ENCODE measurements at regions not wholly inside any gene's neighbourhood (a gene's known extent, or its start where the extent isn't known, plus 50 kb on each side); places are given as distances from the start of the nearest gene placed in this dataset.
"Not testable (repeated sequence)": the region's sequence is repeated elsewhere in the genome, so short reads cannot be mapped to it uniquely, and the experiment has no call there.

DNA sequence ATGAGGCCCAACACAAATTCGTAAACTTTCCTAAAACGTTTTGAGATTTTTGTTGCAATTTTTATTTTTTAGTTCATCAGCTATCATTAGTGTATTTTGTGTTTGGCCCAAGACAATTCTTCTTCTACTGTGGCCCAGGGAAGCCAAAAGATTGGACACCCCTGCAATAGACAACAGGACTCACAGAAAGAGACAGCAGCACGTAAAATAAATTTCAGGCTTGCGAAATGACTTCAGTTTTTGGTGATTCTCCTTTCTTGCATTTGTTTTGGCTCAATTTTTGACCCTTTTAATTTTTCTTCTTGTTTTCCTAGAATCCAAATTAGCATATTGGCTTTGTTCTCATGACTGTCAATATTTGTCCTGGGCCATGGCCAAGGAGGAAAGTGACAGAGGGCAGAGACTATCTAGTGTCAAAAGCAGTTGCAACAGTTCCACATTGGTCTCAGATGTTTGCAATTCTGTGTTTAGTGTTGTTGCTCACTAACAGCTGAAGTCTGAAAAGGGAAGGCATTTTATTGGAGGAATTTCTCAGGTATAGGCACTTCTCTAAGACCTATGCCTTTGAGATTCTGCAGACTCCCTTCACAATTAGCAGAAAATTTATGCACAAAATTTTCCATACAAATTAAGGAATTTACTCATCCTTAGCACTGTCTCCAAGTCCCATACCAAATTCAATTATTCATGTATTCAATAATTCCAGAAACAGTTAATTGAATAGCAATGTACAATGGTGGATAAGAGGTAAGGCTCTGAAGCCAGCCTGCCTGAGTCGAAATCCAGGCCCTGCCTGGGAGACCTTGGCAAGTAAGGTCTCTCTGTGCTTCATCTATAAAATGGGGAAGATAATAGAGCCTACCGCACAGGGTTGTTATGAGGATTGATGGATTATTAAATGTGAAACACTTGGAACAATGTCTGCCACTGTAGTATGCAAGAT lies 160.9 kb upstream of the IVNS1ABP start:
- intact Hi-C loops (cut with DNase I): no loop called here
- H3K9me3 ChIP-seq (ENCODE audit: control insufficient read depth, low read length): no peaks in the 10 kb centered on the region
- DNase-seq (no peak), ATAC-seq (ENCODE audit: low FRiP score) (peak; percentile 56)
- no peaks in the 10 kb centered on the region for H3K27me3 ChIP-seq (ENCODE audit: control insufficient read depth in 1 of 2, insufficient read depth in 2 of 2, low read length in 1 of 2)
- no peaks in the 10 kb centered on the region for H3K36me3 ChIP-seq (ENCODE audit: control insufficient read depth in 1 of 2, insufficient read depth in 2 of 2, low read length in 1 of 2)
- no peak overlapping the region for H3K4me3 ChIP-seq (ENCODE audit: low read length in 2 of 2)
- H3K4me1 ChIP-seq (ENCODE audit: control insufficient read depth in 1 of 2, insufficient read depth in 2 of 2, low read length in 2 of 2): no peaks in the 10 kb centered on the region
- WGBS, 2 donors: 83 to 84% methylated on average over 6 of the region's 6 CpGs
- no peak overlapping the region for H3K27ac ChIP-seq (ENCODE audit: low read depth in 1 of 2, low read length in 2 of 2)

DNA sequence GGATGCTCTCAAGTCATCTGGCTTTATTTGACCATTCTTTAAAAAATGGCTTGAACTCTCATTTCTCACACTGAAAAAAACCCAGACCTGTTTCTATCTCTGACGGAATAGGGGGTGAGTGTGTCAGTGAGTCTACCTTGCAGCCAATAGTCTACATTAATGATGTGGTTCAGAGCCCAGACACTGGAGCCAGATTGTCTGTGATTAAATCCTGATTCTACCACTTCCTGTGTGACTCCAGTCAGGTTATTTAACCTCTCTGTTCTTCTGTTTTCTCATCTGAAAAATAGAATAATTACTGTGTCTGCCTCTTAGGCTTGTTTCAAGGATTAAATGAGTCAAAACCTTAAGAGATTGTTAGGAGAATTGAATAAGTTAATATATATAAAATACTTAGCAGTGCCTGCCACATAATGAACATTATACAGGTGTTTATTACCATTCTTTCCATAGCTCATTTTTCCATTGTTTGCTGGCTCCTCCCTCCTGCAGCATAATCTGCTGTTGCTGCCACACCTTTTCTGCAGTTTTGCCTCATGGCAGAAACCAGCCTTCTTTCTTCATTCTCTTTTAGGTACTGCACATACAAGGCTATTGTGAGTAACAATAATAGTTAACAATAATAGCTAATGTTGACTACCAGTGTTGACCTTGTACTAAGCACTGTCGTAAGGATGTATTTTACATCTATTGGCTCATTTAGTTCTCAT lies 157.6 kb upstream of the IVNS1ABP start:
- 73 to 82% methylated on average over 2 of the region's 2 CpGs for WGBS, 2 donors
- no peaks in the 10 kb centered on the region for H3K36me3 ChIP-seq (ENCODE audit: control insufficient read depth in 1 of 2, insufficient read depth in 2 of 2, low read length in 1 of 2)
- intact Hi-C loops (cut with DNase I): no loop called here
- DNase-seq (no peak), ATAC-seq (ENCODE audit: low FRiP score) (no peak)
- no peak overlapping the region for H3K4me3 ChIP-seq (ENCODE audit: low read length in 2 of 2)
- H3K4me1 ChIP-seq (ENCODE audit: control insufficient read depth in 1 of 2, insufficient read depth in 2 of 2, low read length in 2 of 2): no peaks in the 10 kb centered on the region
- H3K27ac ChIP-seq (ENCODE audit: low read depth in 1 of 2, low read length in 2 of 2): no peak overlapping the region
- no peaks in the 10 kb centered on the region for H3K27me3 ChIP-seq (ENCODE audit: control insufficient read depth in 1 of 2, insufficient read depth in 2 of 2, low read length in 1 of 2)
- no peaks in the 10 kb centered on the region for H3K9me3 ChIP-seq (ENCODE audit: control insufficient read depth, low read length)

DNA sequence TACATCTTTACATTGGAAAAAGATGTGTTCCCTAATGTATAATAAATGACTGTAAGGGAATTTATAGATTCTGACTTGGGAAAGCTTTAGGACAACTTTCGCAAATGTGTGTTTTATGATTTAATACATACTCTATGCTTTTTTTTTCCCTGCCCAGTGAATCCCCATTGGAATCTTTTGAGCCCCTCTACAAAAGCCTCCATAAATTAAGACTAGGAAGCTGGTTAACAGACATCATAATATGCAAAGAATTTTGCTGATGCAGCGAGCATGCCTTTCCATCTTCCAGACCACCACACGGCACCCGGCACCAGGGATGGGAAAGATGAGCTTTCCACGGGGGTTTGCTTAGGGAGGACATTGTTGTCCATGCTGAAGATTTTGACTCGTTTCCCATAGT lies 156.1 kb upstream of the IVNS1ABP start:
- H3K27ac ChIP-seq (ENCODE audit: low read depth in 1 of 2, low read length in 2 of 2): no peak overlapping the region
- no peak overlapping the region for H3K4me3 ChIP-seq (ENCODE audit: low read length in 2 of 2)
- H3K4me1 ChIP-seq (ENCODE audit: control insufficient read depth in 1 of 2, insufficient read depth in 2 of 2, low read length in 2 of 2): no peaks in the 10 kb centered on the region
- no peaks in the 10 kb centered on the region for H3K27me3 ChIP-seq (ENCODE audit: control insufficient read depth in 1 of 2, insufficient read depth in 2 of 2, low read length in 1 of 2)
- H3K9me3 ChIP-seq (ENCODE audit: control insufficient read depth, low read length): no peaks in the 10 kb centered on the region
- ATAC-seq (ENCODE audit: low FRiP score) (no peak), DNase-seq (no peak)
- WGBS, 2 donors: 46 to 69% methylated on average over 6 of the region's 6 CpGs
- intact Hi-C loops (cut with DNase I): no loop called here
- no peaks in the 10 kb centered on the region for H3K36me3 ChIP-seq (ENCODE audit: control insufficient read depth in 1 of 2, insufficient read depth in 2 of 2, low read length in 1 of 2)

DNA sequence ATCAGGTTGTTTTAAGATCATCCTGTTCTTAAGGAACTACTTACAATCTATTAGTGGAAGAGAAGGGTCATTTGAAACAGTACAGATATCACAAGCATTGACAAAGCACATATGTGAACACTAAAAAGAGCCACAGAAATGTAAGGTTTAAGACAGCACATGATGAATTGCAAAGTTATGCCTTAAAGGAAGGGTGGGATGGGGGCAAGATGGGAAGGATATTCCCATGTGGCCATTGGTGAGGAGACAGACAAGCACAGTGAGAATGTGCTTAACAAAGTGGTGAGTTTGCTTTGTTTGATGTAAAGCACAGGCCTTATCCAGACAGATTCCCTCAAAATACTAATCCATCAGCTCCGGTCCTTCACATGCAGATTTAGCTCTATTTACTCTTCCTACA lies 151.6 kb upstream of the IVNS1ABP start:
- Histone ChIP-seq H3K27ac (ENCODE audit: low read depth in 1 of 2, low read length in 2 of 2) (no peak overlapping the region), H3K4me3 (ENCODE audit: low read length in 2 of 2) (no peak overlapping the region), H3K4me1 (ENCODE audit: control insufficient read depth in 1 of 2, insufficient read depth in 2 of 2, low read length in 2 of 2) (no peaks in the 10 kb centered on the region), H3K27me3 (ENCODE audit: control insufficient read depth in 1 of 2, insufficient read depth in 2 of 2, low read length in 1 of 2) (no peaks in the 10 kb centered on the region), H3K9me3 (ENCODE audit: control insufficient read depth, low read length) (no peaks in the 10 kb centered on the region), H3K36me3 (ENCODE audit: control insufficient read depth in 1 of 2, insufficient read depth in 2 of 2, low read length in 1 of 2) (no peaks in the 10 kb centered on the region)
- no peak for DNase-seq
- intact Hi-C loops (cut with DNase I): no loop called here
- no peak for ATAC-seq (ENCODE audit: low FRiP score)
- 93 to 100% methylated on average over 1 of the region's 1 CpG for WGBS, 2 donors

DNA sequence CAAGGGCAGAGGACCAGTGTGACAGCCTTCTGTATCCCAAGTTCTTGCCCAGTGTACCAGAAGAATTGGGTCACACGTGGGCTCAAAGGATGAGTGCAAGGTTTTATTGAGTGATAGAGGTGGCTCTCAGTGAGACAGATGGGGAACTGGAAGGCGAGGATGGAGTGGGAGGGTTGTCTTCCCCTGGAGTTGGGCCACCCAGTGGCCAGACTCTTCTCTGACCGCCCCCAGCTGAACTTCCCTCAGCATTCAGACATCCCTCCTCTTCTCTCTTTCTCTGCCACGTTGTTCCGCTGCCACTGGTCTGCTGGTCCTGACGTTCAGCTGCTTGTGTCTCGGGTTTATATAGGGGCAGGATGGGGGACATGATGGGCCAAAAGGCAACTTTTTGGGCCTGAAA lies 150.1 kb upstream of the IVNS1ABP start:
- H3K36me3 ChIP-seq (ENCODE audit: control insufficient read depth in 1 of 2, insufficient read depth in 2 of 2, low read length in 1 of 2): no peaks in the 10 kb centered on the region
- intact Hi-C loops (cut with DNase I): no loop called here
- no peaks in the 10 kb centered on the region for H3K27me3 ChIP-seq (ENCODE audit: control insufficient read depth in 1 of 2, insufficient read depth in 2 of 2, low read length in 1 of 2)
- H3K27ac ChIP-seq (ENCODE audit: low read depth in 1 of 2, low read length in 2 of 2): no peak overlapping the region
- H3K9me3 ChIP-seq (ENCODE audit: control insufficient read depth, low read length): no peaks in the 10 kb centered on the region
- no peak overlapping the region for H3K4me3 ChIP-seq (ENCODE audit: low read length in 2 of 2)
- no peaks in the 10 kb centered on the region for H3K4me1 ChIP-seq (ENCODE audit: control insufficient read depth in 1 of 2, insufficient read depth in 2 of 2, low read length in 2 of 2)
- DNase-seq (no peak), ATAC-seq (ENCODE audit: low FRiP score) (no peak)
- WGBS, 2 donors: 86 to 92% methylated on average over 7 of the region's 7 CpGs

DNA sequence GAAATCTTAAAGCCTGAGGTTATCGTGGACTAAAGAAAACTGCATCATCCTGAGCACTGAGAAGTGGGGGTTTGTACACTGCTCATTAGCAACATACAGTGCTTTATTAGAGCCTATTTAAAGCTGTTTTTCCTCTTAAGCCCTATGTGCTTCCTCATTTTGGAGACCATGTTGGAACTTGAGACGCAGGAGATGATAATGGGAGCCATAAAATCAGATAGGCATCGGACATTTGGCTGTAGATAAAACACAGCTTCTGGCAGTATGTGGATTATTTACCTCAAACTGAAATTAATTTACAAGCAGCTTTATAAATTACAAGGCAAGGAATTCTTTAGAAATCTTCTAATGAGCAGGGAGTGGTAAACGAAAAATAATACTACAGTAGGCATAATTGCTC lies 147.7 kb upstream of the IVNS1ABP start:
- Histone ChIP-seq H3K36me3 (ENCODE audit: control insufficient read depth in 1 of 2, insufficient read depth in 2 of 2, low read length in 1 of 2) (no peaks in the 10 kb centered on the region), H3K9me3 (ENCODE audit: control insufficient read depth, low read length) (no peaks in the 10 kb centered on the region), H3K27me3 (ENCODE audit: control insufficient read depth in 1 of 2, insufficient read depth in 2 of 2, low read length in 1 of 2) (no peaks in the 10 kb centered on the region), H3K4me3 (ENCODE audit: low read length in 2 of 2) (no peak overlapping the region), H3K4me1 (ENCODE audit: control insufficient read depth in 1 of 2, insufficient read depth in 2 of 2, low read length in 2 of 2) (no peaks in the 10 kb centered on the region), H3K27ac (ENCODE audit: low read depth in 1 of 2, low read length in 2 of 2) (no peak overlapping the region)
- DNase-seq (no peak), ATAC-seq (ENCODE audit: low FRiP score) (no peak)
- intact Hi-C loops (cut with DNase I): no loop called here
- 76 to 85% methylated on average over 4 of the region's 4 CpGs for WGBS, 2 donors

DNA sequence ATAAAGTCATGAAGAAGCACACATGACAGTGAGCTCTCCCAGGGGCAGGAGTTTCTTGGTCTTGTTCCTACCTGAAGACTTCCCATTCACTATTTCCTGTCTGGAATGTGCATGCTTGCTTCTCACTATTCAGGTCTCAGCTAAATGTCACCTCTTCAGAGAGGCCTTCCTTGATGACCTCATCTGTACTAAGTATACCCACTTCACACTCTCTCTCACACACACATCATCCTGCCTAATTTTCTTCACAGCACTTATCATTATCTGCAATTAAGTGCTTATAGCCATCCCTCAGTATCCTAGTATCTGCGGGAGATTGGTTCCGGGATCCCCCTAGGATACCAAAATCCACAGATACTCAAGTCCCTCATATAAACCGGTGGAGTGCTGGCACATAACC lies 146.4 kb upstream of the IVNS1ABP start:
- WGBS, 2 donors: 63 to 81% methylated on average over 3 of the region's 3 CpGs
- Histone ChIP-seq H3K36me3 (ENCODE audit: control insufficient read depth in 1 of 2, insufficient read depth in 2 of 2, low read length in 1 of 2) (no peaks in the 10 kb centered on the region), H3K27ac (ENCODE audit: low read depth in 1 of 2, low read length in 2 of 2) (no peak overlapping the region), H3K9me3 (ENCODE audit: control insufficient read depth, low read length) (no peaks in the 10 kb centered on the region), H3K4me3 (ENCODE audit: low read length in 2 of 2) (no peak overlapping the region), H3K4me1 (ENCODE audit: control insufficient read depth in 1 of 2, insufficient read depth in 2 of 2, low read length in 2 of 2) (no peaks in the 10 kb centered on the region), H3K27me3 (ENCODE audit: control insufficient read depth in 1 of 2, insufficient read depth in 2 of 2, low read length in 1 of 2) (no peaks in the 10 kb centered on the region)
- ATAC-seq (ENCODE audit: low FRiP score) (no peak), DNase-seq (no peak)
- intact Hi-C loops (cut with DNase I): no loop called here

DNA sequence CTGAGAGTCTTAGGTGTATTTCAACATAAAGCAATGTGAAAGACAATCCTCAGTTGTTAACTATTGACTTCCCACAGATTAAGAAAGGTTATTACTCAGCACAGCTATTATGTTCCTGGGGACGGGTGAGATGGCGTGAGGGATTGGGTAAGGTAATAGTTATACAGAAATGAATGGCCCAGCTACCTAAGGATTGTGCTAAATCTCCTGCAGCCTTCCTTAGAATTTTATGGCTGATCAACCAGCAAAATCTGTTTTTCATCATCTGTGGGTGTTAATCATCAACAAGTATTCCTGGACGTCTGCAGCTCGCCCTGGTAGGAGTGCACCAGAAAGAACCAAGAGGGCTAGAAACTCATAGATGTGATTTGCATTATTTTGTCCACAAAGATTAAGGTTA lies 146.0 kb upstream of the IVNS1ABP start:
- no peak for DNase-seq
- Histone ChIP-seq H3K36me3 (ENCODE audit: control insufficient read depth in 1 of 2, insufficient read depth in 2 of 2, low read length in 1 of 2) (no peaks in the 10 kb centered on the region), H3K4me1 (ENCODE audit: control insufficient read depth in 1 of 2, insufficient read depth in 2 of 2, low read length in 2 of 2) (no peaks in the 10 kb centered on the region), H3K4me3 (ENCODE audit: low read length in 2 of 2) (no peak overlapping the region), H3K27me3 (ENCODE audit: control insufficient read depth in 1 of 2, insufficient read depth in 2 of 2, low read length in 1 of 2) (no peaks in the 10 kb centered on the region), H3K9me3 (ENCODE audit: control insufficient read depth, low read length) (no peaks in the 10 kb centered on the region), H3K27ac (ENCODE audit: low read depth in 1 of 2, low read length in 2 of 2) (no peak overlapping the region)
- no peak for ATAC-seq (ENCODE audit: low FRiP score)
- WGBS, 2 donors: 70 to 78% methylated on average over 4 of the region's 4 CpGs
- intact Hi-C loops (cut with DNase I): no loop called here

DNA sequence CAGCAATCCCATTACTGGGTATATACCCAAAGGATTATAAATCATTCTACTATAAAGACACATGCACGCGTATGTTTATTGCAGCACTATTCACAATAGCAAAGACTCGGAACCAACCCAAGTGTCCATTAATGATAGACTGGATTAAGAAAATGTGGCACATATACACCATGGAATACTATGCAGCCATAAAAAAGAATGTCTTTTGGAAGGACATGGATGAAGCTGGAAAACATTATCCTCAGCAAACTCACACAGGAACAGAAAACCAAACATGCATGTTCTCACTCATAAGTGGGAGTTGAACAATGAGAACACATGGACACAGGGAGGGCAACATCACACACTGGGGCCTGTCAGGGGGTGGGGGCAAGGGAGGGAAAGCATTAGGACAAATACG lies 143.7 kb upstream of the IVNS1ABP start:
- DNase-seq; H3K27me3 ChIP-seq (ENCODE audit: control insufficient read depth in 1 of 2, insufficient read depth in 2 of 2, low read length in 1 of 2); H3K36me3 ChIP-seq (ENCODE audit: control insufficient read depth in 1 of 2, insufficient read depth in 2 of 2, low read length in 1 of 2); H3K9me3 ChIP-seq (ENCODE audit: control insufficient read depth, low read length); H3K4me1 ChIP-seq (ENCODE audit: control insufficient read depth in 1 of 2, insufficient read depth in 2 of 2, low read length in 2 of 2); intact Hi-C loops (cut with DNase I); H3K4me3 ChIP-seq (ENCODE audit: low read length in 2 of 2); ATAC-seq (ENCODE audit: low FRiP score); H3K27ac ChIP-seq (ENCODE audit: low read depth in 1 of 2, low read length in 2 of 2): not testable (repeated sequence)
- WGBS, 2 donors: 94 to 97% methylated on average over 4 of the region's 4 CpGs

Measured in aorta (tissue), 5 donors.